ENCODE measurements at regions not wholly inside any gene's neighbourhood (a gene's known extent, or its start where the extent isn't known, plus 50 kb on each side); places are given as distances from the start of the nearest gene placed in this dataset.
"Not testable (repeated sequence)": the region's sequence is repeated elsewhere in the genome, so short reads cannot be mapped to it uniquely, and the experiment has no call there.

DNA sequence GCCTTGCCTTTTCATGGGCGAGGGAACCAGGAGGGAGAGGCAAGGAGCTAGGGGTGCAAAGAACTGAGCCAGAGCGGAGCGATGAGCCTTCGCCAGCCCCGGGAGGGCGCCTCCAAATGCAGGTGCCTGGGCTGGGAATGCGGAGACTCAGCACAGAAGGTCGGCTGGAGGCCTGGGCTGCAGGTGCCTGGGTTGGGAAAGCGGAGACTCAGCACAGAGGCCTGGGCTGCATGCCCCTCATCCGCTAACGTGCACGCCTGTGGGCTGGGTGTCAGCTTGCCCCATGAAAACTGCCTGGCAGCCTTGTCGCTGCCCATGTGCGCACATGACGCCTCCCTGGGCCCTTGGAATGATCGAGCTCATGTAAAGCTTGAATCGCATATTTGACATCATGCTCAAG lies 51.8 kb downstream of the POM121L12 start:
- DNase-seq, result no peak

DNA sequence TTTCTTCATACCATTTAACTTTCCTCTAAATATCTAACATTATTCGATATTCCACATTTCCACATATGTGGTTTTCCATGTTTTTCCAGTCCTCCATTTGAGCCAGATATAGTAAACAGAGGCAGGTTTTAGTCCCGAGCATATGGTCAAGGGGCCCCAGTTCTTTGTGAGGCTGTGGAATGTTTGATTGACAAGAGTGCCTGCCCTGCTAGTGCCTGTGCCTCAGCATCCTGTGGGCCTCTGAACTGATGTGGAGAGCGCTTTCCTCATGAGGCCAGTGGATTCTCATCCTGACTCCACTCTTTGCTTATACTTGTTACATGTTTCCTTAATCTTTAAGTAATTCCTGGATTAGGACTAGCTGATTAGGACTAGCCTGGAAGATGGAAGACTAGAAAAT lies 58.8 kb downstream of the POM121L12 start:
- no peak for DNase-seq

DNA sequence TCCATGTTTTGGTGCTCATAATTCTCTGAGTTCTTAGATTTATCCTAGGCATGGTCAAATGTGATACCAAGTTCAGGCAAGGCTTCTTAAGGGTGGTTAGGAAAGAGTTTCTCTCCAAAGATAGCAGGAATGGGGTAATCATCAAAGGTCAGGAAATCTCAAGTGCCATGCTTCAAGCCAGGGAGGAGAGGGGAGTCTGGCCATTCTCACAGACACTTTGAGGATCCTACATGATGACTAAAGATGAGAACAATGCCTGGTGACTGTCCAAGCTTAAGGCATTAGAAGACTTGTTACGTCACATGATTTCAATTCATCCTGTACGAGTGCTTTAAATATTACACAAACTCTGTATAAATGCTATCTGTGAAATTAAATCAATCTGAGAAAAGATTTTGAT lies 59.4 kb downstream of the POM121L12 start:
- DNase-seq, result no peak

- DNase-seq, result no peak
Measured at GRCh38 chr7:53095731-53096501, 60.5 kb downstream of the POM121L12 start.

GRCh38 chr7:53100091-53100490 lies 64.7 kb downstream of the POM121L12 start:
- no peak for DNase-seq

DNA sequence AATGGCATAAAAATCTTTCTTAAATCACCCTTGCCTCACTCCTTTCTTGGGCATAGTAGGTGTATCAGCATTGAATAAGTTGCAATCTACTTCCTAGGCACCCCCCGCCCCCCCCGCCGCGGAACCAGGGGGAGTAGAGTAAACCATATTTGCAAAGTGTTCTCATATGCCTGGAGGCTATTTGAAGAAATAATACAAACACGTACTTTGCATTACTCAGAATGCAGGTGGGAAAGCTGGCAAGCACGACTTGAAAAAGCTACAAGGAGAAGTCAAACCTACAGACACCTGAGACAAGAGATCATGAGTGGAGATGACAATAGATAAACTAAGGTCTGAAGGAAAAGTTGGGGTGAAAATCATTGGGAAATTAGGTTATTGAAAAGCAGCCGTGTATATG lies 65.6 kb downstream of the POM121L12 start:
- no peak for DNase-seq

DNA sequence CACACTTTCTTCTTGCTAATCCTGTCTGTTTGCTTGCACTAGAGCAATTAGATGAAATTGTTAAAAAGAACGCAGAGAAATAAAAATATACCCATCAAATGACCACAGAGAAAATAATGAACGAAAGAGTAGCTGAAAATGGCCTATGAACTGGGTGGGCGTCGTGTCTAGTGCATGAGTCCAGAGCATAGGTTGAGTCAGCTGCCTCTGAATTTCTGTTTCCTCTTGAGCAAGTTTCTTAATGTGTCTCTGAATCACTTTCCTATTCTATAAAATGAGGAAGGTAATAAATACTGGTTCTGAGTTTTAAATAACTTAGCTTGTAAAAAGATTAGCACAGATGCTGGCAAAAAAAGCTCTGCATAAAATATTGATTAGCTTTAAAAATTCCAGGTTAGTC lies 75.0 kb downstream of the POM121L12 start:
- DNase-seq, result no peak

DNA sequence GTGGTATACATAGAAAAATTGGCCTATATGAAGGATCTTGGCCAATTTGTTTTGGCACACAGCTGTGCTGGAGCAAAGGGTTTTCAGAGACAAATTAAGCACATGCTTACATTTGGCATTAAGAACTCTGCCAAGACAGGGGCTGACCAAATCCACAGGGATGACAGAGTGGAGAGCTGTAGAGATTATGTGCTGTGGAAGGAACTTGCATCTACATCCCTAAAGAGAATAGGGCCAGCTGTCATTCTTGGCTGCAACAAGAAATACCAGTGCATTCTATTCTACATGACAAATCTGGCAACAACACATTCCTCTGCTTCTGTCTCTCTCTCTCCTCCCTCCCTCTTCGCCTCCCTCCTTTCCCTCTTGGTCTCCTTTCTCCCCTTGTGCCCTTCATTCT lies 75.6 kb downstream of the POM121L12 start:
- peak; percentile 7 for DNase-seq

- DNase-seq, result no peak
Measured at GRCh38 chr7:53113424-53113823, 78.0 kb downstream of the POM121L12 start.

- DNase-seq, result no peak
Measured at GRCh38 chr7:53119514-53119941, 84.1 kb downstream of the POM121L12 start.

- no peak for DNase-seq
Measured at GRCh38 chr7:53121374-53121773, 85.9 kb downstream of the POM121L12 start.

DNA sequence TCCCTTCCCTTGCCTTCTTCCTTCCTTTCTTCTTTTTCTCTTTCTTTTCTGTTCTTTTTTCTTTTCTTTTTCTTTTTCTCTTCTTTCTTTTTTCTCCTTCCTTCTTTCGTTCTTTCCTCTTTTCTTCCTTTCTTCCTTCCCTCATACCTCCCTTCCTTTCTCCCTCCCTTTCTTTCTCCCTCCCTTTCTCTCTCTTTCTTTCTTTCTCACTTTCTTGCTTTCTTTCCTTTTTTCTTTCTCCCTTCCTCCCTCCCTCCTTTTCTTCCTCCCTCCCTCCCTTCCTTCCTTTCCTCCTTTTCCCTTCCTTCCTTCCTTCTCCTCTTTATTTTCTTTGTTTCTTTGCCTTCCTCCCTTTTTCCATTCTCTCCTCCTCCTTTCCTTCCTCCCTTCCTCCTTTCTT lies 96.3 kb downstream of the POM121L12 start:
- DNase-seq, result no peak

- DNase-seq, result no peak
Measured at GRCh38 chr7:53151496-53151895, 116.1 kb downstream of the POM121L12 start.

GRCh38 chr7:53187184-53187583 lies 151.8 kb downstream of the POM121L12 start:
- not testable (repeated sequence) for DNase-seq

GRCh38 chr7:53191191-53191695 lies 155.8 kb downstream of the POM121L12 start:
- DNase-seq, result no peak

DNA sequence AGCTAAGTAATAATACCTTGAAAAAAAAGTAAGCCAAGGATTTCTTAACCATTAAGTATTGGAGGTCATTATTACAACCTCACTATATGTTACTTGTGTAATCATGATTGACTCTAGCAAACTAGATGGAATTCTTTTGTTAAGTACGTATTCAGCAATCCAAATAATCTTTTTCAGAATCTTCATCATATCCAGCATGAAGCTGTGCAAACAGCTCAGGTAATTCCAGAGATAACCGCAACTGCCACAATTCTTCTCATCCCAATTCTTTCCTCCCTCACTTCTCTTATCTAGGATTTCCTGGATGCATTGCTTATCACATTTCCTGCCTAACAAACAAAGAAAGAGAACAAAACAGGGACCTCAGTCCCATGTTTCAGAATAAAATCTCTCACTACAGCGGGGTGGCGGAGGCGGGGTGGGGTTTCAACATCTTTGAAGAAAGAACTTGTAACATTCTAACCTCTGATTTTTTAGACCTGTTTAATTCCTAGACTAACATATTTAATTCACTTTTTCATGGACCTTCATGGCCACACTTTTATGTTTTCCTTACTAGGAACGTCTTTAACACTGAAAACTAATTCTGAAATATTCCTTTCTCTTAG lies 156.5 kb downstream of the POM121L12 start:
- no peak for DNase-seq

DNA sequence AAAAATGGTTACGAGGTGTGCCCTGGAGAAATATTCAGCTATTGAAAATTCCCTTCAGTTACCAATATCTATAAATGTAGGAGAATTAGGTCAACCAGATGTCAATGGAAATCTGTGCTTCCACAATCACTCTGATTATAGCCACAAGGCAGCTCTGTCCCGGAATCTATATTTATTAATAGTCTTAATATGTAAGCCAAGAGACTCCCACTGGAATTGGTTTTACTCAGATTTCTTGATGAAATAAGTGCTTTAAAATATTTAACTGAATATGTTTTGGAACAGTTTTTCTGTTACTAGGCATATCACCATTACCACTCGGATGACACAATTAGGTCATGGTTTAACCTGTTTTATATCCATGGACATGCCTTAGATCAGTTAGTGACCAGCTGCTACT lies 169.6 kb downstream of the POM121L12 start:
- no peak for DNase-seq

- no peak for DNase-seq
Measured at GRCh38 chr7:53209129-53209528, 173.7 kb downstream of the POM121L12 start.

GRCh38 chr7:53214463-53214862 lies 179.0 kb downstream of the POM121L12 start:
- no peak for DNase-seq

DNA sequence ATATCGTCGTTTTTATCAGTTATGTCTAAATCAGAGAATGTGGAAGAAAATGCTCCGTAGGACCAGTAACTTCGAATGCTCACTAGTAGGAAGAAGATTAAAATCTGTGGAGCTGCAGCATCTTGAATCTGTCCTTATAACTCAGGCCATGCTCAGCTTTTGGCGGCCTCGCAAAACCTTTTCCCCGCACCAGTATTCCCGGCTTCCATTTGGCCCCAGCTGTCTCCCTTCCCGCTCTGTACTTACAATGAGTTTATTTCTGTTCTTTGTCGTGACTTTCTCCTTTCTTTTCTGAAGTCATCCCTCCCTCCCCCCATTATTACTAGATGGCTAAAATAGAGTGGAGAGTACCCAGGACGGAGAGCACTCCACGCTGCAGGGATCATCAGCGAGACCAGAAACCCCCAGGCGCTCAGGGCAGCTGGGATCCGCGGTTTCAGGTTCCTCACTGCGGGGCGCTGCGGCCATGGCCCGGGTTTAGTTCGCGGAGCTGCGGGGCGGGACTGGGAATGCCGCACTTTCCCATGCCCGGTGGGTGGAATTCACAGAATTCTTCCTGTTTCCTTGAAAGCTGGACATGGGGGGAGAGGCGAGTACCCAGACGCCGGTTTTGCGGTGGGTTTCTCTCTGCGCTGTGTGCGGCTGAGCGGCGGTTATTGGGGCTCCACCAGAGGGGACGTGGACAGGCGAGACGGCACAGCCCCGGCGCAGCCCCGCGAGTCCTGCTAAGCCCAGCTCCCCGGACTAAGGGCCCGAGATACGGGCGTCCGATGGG lies 183.5 kb downstream of the POM121L12 start:
- DNase-seq, result no peak

DNA sequence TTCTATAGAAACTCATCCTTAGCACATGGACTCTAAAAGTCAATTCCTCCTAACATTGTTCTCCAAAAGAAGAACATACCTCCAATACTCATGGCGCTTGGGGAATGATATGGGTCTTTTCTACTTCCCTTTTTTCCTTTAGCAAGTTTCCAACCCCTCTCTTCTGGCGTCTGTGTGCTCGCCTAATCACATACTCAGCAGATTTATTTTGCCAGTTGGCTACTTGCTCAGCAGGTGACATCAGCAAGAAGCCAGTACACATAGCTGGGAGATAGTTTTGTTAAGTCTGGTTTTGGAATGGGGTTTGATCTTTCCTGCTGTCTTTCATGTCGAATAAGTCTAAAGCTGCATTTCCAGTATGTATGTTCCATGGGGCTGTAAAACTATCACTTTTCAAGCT lies 193.8 kb downstream of the POM121L12 start:
- DNase-seq, result no peak

- no peak for DNase-seq
Measured at GRCh38 chr7:53237344-53237913, 202.0 kb downstream of the POM121L12 start.

DNA sequence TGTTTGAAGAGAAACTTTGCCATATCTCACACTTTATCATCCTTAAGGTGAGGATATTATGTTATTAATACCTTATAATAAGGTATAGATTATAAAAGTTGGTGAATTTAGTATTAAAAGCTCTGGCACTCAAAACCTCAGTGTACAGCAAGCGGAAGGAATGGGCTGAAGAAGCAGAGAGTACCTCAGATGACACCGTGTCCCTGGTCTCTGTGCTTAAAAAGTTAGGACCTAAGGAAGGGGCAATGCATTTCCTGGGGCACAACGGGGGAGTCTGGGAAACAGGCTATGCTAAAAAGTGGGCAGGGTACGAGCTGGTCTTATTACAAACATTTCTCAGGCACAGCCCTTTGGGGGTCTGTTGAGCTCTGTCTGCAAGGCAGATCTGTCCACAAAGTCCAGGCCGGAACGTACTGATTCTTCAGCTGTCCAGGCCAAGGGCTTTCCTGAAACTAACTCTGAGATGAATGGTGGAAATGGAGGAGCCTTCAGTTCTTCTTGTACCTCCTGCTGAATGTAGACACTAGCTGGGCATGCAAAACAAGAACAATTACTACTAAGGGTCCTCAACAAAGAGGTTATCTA lies 202.7 kb downstream of the POM121L12 start:
- DNase-seq, result no peak

All from NCI-H446 treated with DMSO at 0.1 percent for 48 hours (cell line).